T-helper 1 cell (primary cell): ENCODE measurements at regions not wholly inside any gene's neighbourhood (a gene's known extent, or its start where the extent isn't known, plus 50 kb on each side); places are given as distances from the start of the nearest gene placed in this dataset.
A peak's percentile ranks its signal among the peaks of the same experiment; 100 is the strongest.
"Not testable (repeated sequence)": the region's sequence is repeated elsewhere in the genome, so short reads cannot be mapped to it uniquely, and the experiment has no call there.

Experiments
- DNase-seq, 5 donors: peaks; one replicate each; pipeline ENCODE4 v3.0.0-alpha.2; 2012 to 2020

DNA sequence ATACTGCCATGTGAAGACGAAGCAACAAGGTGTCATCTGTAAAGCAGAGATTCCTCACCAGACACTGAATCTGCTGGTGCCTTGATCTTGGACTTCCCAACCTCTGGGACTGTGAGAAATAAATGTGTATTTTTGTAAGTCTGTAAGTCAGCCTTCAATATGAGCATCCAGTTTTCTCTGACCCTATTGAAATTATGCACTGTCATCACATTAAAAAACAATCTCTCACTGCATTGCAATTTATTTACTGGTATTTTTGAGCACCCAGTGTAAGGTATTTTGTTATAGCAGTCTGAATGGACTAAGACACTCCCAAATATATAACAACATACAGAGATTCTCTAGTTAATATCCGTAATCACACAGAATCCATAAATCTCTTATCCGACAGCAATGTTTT is 77.5 kb upstream of the CDK6 start:
- no peak for DNase-seq

DNA sequence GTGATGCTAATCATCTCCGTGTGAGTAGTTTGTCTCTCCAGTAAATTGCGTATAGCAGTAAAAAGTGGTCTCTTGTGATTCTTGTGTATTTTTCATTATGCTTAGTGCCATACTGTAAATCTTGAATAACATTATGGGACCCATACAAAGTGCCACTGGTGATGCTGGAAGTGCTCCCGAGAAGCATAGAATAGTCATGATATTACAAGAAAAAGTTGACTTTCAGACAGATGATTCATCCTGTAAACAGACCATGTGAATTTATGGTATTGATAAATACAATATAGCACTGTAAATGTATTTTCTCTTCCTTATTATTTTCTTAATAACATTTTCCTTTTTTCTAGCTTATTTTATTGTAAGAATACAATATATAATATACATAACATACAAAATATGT is 74.6 kb upstream of the CDK6 start:
- no peak for DNase-seq

GRCh38 chr7:92909686-92910475 is 73.5 kb upstream of the CDK6 start:
- no peak for DNase-seq

DNA sequence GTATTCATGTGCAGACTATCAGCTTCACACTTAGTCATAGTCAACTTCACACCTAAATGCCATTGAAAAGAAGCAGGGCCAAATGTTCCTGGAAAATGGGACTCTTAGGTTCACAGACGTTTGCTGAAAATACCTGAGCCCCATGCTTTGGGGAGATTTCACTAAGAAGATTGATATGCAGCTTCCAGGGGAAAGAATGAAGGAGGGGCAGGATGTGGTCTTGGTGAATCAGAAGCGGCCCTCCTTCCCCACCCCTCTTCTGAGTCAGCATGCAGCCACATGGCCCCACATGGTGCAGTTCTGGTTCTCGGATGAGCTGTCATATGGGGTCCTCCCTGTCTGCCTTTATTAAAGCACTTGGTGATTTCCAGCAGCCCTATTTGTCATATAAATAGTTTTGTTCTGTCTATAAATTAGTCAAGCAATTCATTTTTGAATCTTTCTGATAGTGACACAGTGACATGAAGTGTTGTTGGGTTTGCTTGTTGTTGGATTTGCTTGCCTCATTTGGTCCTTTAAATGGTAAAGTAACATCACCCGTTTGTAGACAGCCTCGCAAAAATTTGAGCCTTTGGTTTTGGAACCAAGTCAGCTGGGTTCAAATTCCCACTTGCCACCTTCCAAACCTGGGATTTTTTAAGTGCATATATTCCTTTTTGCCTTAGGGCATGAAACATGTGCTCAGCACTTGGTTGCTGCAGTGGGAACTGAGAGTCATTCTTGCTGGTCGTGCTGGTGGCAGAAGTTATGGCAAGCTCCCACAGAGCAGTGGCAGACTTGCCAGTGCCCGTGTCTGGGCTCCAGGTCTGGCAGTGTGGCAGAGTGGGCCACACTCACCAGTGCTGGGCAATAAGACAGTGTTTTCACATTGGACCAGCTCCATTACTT is 68.1 kb upstream of the CDK6 start:
- peak in 4 of 5 donors; percentile 30 to 97 (median 42) for DNase-seq

DNA sequence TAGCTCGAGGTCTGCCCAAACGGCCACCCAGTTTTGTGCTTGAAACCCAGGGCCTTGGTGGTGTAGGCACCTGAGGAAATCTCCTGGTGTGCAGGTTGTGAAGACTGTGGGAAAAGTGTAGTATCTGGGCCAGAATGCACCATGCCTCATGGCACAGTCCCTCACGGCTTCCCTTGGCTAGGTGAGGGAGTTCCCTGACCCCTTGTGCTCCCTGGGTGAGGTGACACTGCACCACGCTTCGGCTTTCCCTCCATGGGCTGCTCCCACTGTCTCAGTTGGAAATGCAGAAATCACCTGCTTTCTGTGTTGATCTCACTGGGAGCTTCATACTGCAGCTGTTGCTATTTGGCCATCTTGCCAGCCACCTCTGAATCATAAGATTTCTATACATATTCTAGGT is 62.4 kb upstream of the CDK6 start:
- DNase-seq, result no peak

DNA sequence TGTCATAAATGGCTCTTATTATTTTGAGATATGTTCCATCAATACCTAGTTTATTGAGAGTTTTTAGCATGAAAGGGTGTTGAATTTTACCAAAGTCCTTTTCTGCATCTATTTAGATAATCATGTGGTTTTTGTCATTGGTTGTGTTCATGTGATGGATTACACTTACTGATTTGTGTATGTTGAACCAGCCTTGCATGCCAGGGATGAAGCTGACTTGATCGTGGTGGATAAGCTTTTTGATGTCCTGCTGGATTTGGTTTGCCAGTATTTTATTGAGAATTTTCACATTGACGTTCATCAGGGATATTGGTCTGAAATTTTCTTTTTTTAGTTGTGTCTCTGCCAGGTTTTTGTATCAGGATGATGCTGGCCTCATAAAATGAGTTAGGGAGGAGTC is 58.5 kb upstream of the CDK6 start:
- DNase-seq, result not testable (repeated sequence)

DNA sequence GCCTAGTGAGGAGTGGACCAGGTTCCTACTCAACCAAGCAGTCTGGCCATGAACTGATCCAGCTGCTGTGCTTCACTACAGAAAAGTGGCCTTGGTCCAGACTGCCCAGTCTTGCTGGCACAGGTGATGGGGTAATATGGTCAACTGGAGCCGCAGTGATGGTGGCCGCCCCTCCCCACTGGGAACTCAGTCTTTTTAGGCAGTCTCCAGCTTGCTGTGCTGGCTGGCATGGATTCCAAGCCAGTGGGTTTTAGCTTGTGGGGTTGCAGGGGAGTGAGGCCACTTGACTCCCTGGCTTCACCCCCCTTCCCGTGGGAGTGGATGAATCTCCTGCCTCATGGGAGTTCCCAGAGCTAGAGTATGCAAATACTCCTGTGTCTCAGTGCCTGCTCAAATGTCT is 52.7 kb upstream of the CDK6 start:
- DNase-seq, result no peak
